Muscle of arm (tissue), 1 donor: ENCODE measurements at regions not wholly inside any gene's neighbourhood (a gene's known extent, or its start where the extent isn't known, plus 50 kb on each side); places are given as distances from the start of the nearest gene placed in this dataset.
A peak's percentile ranks its signal among the peaks of the same experiment; 100 is the strongest.

Source experiments
- DNase-seq: peaks from one replicate; pipeline ENCODE4 v3.0.0-alpha.2; 2013

DNA sequence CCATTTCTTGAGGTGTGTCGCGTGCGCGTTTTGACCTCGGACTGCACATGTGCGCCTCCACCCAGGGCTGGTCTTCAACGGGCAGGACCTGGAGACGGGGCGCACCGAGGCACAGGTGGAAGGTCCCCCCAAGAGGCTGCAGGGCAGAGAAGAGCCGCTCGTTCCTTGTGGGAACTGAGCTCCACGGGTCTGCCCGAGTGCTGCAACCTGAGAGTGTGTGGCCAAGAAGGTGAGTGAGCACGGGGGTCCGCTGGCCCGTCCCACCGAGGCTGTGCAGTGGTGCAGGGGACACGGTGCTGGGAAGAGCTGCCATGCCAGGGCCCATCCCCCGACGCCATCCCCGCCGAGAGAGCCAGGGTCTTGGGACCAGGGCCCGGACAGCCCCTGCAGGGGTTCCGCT, 268.3 kb downstream of the GALR1 start:
- no peak for DNase-seq

- no peak for DNase-seq
These were observed 271.1 kb downstream of the GALR1 start for GRCh38 chr18:77520767-77521166.

- DNase-seq, result no peak
These were observed 272.5 kb downstream of the GALR1 start for GRCh38 chr18:77522051-77522675.

DNA sequence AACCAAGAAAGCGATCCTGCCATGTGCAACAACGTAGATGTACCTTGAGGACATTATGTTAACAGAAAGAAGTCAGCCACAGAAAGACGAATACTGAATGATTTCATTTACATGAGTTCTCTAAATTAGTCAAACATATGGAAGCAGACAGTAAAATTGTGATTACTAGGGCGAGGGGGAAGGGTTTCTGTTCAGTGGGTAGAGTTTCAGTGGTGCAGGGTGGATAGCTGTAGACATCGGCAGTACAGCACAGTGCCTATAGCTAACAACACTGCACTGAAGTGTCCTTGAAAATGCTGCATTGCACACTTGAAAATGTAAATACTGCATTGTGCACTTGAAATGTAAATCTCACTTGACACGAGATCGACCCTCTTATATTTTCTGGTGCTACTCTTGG, 275.3 kb downstream of the GALR1 start:
- DNase-seq, result no peak

DNA sequence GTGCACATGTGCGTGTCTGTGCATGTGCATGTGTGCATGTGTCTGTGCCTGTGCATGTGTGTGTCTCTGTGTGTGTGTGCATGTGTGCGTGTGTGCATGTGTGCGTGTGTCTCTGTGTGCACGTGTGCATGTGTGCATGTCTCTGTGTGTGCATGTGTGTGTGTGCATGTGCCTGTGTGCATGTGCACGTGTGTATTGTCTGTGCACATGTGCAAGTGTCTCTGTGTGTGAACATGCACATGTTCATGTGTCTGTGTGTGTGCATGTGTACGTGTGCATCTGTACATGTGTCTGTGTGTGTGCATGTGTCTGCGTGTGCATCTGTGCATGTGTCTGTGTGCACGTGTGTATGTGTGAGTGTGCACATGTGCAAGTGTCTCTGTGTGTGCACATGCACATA, 277.3 kb downstream of the GALR1 start:
- DNase-seq, result no peak

DNA sequence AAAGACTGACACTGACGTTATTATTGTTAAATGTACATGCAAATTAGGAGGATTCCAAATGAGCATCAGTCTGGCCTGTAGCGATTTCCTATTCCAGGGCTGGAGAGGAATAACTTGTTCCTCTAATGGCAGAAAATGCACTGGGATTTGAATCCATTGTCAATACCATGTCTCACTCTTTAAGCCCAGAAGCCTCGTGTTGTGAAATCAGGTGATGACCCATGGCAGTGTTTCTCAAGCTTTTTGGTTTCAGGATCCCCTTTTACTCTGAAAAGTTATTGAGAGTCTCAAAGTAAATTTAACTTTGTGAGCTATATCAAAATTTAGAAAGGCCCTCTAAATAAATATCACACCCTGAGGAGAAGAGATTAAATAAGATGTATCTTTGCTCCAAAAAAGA, 279.2 kb downstream of the GALR1 start:
- DNase-seq, result no peak

- DNase-seq, result no peak
These were observed 280.0 kb downstream of the GALR1 start for GRCh38 chr18:77529492-77530176.

GRCh38 chr18:77530732-77531131, 281.1 kb downstream of the GALR1 start:
- no peak for DNase-seq

DNA sequence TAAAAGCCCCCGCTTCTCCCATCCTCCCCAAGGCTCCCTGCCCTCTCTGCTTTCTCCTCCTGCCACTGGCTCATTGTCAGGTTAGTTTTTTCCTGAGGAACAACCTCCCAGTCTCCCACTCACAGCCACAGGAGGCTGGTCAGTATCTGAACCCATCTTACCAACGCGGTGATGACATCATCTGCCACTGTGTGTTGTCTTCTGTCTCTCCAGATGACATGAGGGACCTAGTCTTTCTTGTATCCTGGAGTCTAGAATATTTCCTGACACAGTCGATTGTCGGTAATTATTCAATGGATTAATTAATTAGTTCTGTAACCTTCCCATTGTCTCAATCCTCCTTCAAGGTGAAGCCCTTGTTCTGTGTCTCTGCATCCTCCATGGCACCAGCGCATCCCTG, 290.2 kb downstream of the GALR1 start:
- DNase-seq, result no peak

- no peak for DNase-seq
These were observed 295.1 kb downstream of the GALR1 start for GRCh38 chr18:77544792-77545191.

DNA sequence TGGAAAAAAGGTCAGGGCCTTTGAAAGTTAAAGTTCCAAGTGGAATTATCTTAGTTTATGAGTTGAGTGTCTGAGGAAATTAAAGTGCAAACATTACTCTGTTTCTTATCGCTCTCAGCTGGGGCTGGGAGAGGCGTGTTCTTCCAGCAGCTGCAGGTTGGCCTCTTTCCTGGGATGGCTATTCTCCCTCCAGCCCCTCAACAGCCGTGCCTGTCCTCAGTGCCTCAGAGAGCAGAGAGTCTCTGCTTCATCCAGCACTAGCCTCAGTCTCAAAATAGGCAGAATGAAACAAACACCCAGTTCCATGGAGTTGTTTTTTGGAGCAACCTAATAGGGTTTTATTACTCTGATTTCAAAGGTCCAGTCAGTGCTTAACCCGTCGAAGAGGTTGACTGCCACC, 298.1 kb downstream of the GALR1 start:
- peak; percentile 38 for DNase-seq

GRCh38 chr18:77548790-77549420, 299.3 kb downstream of the GALR1 start:
- DNase-seq, result no peak

- peak; percentile 16 for DNase-seq
These were observed 301.0 kb downstream of the GALR1 start for GRCh38 chr18:77550625-77551024.

DNA sequence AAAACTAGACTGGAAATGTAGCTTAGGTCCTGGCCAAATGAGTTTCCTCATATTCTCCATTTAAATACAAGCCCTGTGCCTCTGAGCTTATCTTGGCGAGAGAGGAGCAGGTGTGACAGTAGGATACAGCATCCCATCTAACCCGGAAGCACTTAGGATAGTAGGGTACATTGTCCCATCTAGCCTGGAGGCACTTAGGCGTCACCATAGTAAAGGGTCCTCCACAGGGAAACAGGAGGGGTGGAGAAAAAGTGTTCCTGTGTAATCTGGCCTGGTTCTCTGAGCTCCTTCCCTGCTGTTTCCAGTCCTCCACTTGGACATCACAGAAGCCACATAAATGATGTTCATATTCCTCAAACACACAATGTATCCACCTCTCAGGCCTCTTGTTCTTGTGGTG, 301.4 kb downstream of the GALR1 start:
- no peak for DNase-seq

- no peak for DNase-seq
These were observed 303.3 kb downstream of the GALR1 start for GRCh38 chr18:77552945-77553344.

DNA sequence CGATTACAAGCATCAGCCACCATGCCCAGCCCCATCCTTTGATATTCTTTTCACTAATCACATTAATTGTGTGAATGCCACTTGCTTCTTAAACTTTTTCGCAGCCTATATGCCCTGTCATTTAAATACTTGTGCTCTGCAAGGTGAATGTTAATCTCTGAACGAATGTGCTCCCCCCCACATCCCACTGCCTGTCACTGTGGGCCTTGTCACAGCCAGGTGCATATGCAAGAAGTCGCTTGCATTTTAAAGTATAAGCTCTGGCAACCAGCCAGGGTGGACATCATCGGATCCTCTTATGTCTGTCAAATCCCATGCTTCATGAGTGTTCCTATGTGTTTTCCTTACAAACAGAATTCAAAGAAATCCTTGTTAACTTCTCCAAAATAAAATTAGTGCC, 304.4 kb downstream of the GALR1 start:
- no peak for DNase-seq

DNA sequence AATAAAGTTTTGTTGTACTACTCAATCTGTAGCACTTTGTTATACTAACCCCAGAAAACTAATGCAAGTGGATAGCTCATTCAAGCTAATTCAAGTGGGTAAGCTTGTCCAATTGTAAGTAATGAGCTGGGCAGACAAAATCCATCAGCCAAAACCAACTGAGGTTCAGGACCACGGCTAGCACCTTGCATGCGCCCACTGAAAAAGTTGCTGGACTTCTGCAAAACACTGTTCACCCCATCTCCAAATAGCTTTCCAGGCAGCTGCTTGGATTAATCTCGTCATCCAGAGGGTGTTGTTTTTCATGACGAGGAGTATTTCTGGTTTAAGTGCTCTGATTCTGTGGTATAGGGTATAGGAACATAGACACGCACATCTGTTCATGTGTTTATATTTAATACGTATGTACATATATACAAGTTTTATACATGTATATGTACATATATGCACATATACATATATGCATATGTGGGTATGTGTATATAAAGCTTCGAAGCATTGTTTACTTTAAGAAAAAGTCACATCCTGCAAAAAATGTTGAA, 307.5 kb downstream of the GALR1 start:
- DNase-seq, result peak; percentile 62

GRCh38 chr18:77559274-77559910, 309.7 kb downstream of the GALR1 start:
- no peak for DNase-seq

GRCh38 chr18:77560341-77560992, 310.8 kb downstream of the GALR1 start:
- DNase-seq, result no peak

- DNase-seq, result no peak
These were observed 317.0 kb downstream of the GALR1 start for GRCh38 chr18:77566604-77567003.

GRCh38 chr18:77567205-77567604, 317.6 kb downstream of the GALR1 start:
- no peak for DNase-seq

DNA sequence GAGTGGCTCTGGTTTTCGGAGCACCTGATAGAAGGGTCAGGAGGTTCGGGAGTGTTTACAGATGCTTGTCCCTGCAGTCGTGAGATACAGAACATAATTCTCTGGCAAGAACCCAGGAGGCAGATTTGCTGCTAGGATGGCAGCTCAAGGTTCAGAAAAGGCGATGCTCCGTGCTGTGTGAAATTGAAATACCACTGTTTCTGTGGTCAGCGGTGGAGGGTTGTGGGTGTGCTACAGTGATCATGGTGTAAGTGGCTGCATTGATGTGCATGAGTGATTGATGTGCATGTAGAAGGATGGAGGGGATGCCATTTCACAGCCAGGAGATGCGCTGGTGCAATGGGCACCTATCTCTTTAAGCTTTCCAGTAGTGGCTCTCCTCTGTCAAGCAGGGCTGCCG, 322.1 kb downstream of the GALR1 start:
- no peak for DNase-seq
